C4-2B (cell line): ENCODE measurements at regions not wholly inside any gene's neighbourhood (a gene's known extent, or its start where the extent isn't known, plus 50 kb on each side); places are given as distances from the start of the nearest gene placed in this dataset.

ENCODE experiments used
- ZFX ChIP-seq: fragments of 450-650 bp; IDR thresholded peaks from 2 replicates; pipeline ENCODE4 v1.6.1; 2017
- TF ChIP-seq, protein P1 (sequence below): fragments of 450-650 bp; conservative IDR thresholded peaks from 2 replicates; pipeline ENCODE4 v1.5.1; 2017; ENCODE audit warnings: mild to moderate bottlenecking

DNA sequence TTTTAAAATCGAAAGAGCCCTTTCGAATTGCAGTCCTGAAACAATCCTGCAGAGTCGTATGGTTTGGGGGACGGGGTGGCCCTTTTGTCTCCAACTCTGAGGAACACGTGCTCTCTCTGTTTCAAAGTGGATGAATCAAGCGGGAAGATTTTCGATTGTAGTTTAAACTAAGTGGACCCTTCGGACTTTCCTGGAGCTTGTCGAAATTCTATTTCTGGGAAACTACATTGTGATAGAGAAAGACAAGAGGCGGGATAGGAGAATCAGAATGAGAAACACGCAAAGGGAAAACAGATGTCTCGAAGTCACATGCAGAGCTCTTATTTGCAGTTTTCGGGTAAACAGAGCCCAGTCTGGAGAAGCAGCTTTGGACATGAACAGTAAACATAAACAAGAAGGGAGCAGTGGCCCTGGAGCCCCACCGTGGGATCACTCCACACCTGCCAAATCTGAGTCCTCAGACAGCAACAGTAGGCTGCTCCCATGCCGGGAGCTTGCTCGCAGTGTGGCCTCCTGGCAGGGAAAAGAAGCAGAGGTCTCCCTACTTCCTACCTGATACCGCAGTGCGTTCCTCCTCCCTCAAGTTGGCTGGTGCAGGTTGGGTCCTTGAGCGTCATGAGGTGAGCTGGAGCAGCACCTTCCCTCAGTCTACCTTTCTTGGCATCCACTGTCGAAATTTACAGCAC, 202.4 kb downstream of the SLC4A3 start:
- TF ChIP-seq, protein P1, sequence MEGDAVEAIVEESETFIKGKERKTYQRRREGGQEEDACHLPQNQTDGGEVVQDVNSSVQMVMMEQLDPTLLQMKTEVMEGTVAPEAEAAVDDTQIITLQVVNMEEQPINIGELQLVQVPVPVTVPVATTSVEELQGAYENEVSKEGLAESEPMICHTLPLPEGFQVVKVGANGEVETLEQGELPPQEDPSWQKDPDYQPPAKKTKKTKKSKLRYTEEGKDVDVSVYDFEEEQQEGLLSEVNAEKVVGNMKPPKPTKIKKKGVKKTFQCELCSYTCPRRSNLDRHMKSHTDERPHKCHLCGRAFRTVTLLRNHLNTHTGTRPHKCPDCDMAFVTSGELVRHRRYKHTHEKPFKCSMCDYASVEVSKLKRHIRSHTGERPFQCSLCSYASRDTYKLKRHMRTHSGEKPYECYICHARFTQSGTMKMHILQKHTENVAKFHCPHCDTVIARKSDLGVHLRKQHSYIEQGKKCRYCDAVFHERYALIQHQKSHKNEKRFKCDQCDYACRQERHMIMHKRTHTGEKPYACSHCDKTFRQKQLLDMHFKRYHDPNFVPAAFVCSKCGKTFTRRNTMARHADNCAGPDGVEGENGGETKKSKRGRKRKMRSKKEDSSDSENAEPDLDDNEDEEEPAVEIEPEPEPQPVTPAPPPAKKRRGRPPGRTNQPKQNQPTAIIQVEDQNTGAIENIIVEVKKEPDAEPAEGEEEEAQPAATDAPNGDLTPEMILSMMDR = no peak
- no peak for TF ChIP-seq ZFX
